ENCODE measurements at regions not wholly inside any gene's neighbourhood (a gene's known extent, or its start where the extent isn't known, plus 50 kb on each side); places are given as distances from the start of the nearest gene placed in this dataset.

- no peaks in the 10 kb centered on the region for H3K9me3 ChIP-seq
- 25 to 30% methylated on average over 8 of the region's 8 CpGs for WGBS, 2 donors
- TF ChIP-seq POLR2A (IDR thresholded peaks at IDR 0.05), result no peak
- TF ChIP-seq CTCF (IDR thresholded peaks at IDR 0.05), result peak in 3 of 6 experiments; percentile 13 to 33 (median 28)
- intact Hi-C loops (cut with DNase I), result no loop called here
- no peak overlapping the region for H3K4me3 ChIP-seq (replicated peaks in 1 of 3)
- no peaks in the 10 kb centered on the region for H3K27me3 ChIP-seq
- no peaks in the 10 kb centered on the region for H3K36me3 ChIP-seq
- H3K4me1 ChIP-seq, result peaks cover 11 to 16% of the 10 kb centered on the region in 2 donors
- peak; percentile 86 for DNase-seq
- peak overlapping the region; percentile 62 to 90 (median 68) for H3K27ac ChIP-seq
Observed at GRCh38 chr1:113199760-113200455, 126.9 kb downstream of the LRIG2 start.

- Histone ChIP-seq H3K9me3 (no peaks in the 10 kb centered on the region), H3K27me3 (no peaks in the 10 kb centered on the region), H3K36me3 (no peaks in the 10 kb centered on the region), H3K4me3 (replicated peaks in 1 of 3) (no peak overlapping the region), H3K27ac (peak overlapping the region in 2 of 3 donors; percentile 50 to 90), H3K4me1 (peaks cover 22 to 25% of the 10 kb centered on the region in 2 donors)
- DNase-seq, result no peak
- TF ChIP-seq POLR2A (IDR thresholded peaks at IDR 0.05), result no peak
- no peak for TF ChIP-seq CTCF (IDR thresholded peaks at IDR 0.05)
- intact Hi-C loops (cut with DNase I), result no loop called here
Observed at GRCh38 chr1:113201560-113201959, 128.6 kb downstream of the LRIG2 start.

GRCh38 chr1:113205980-113206766 is 133.2 kb downstream of the LRIG2 start:
- DNase-seq, result peak; percentile 50 to 53
- 62 to 66% methylated on average over 4 of the region's 4 CpGs for WGBS, 2 donors
- Histone ChIP-seq H3K4me3 (replicated peaks in 1 of 3) (no peak overlapping the region), H3K27ac (peak overlapping the region; percentile 69 to 87 (median 71)), H3K4me1 (peaks cover 28 to 40% of the 10 kb centered on the region in 2 donors), H3K27me3 (no peaks in the 10 kb centered on the region), H3K9me3 (no peaks in the 10 kb centered on the region), H3K36me3 (no peaks in the 10 kb centered on the region)
- intact Hi-C loops (cut with DNase I), result no loop called here
- TF ChIP-seq CTCF (IDR thresholded peaks at IDR 0.05) (no peak), POLR2A (IDR thresholded peaks at IDR 0.05) (peak in 1 of 2 donors; percentile 5)

- H3K27me3 ChIP-seq, result no peaks in the 10 kb centered on the region
Observed at GRCh38 chr1:113207019-113207418, 134.0 kb downstream of the LRIG2 start.

More at GRCh38 chr1:113207019-113207418, 134.0 kb downstream of the LRIG2 start:
- peaks cover 27 to 40% of the 10 kb centered on the region in 2 donors for H3K4me1 ChIP-seq
- WGBS, 2 donors, result 44 to 46% methylated on average over 2 of the region's 2 CpGs
- intact Hi-C loops (cut with DNase I), result no loop called here
- peak; percentile 20 to 30 for DNase-seq
- peak overlapping the region; percentile 69 to 87 (median 71) for H3K27ac ChIP-seq
- H3K36me3 ChIP-seq, result no peaks in the 10 kb centered on the region
- TF ChIP-seq CTCF (IDR thresholded peaks at IDR 0.05) (no peak), POLR2A (IDR thresholded peaks at IDR 0.05) (no peak)
- H3K4me3 ChIP-seq (replicated peaks in 1 of 3), result no peak overlapping the region
- no peaks in the 10 kb centered on the region for H3K9me3 ChIP-seq

All from thyroid gland (tissue), 4 donors.